ENCODE measurements at regions not wholly inside any gene's neighbourhood (a gene's known extent, or its start where the extent isn't known, plus 50 kb on each side); places are given as distances from the start of the nearest gene placed in this dataset.

- TF ChIP-seq ZNF583 (CRISPR knock-in tag; IDR thresholded peaks at IDR 0.05) (no peak), PHF8 (IDR thresholded peaks at IDR 0.05; ENCODE audit: borderline replicate concordance, low read length) (no peak), ZNF24 (IDR thresholded peaks at IDR 0.05) (no peak), KDM1A (IDR thresholded peaks at IDR 0.05) (no peak), AFF1 (IDR thresholded peaks at IDR 0.05; ENCODE audit: low read depth in 1 of 2, partially characterized antibody in 2 of 2) (no peak), HMGN3 (IDR thresholded peaks at IDR 0.05; ENCODE audit: borderline replicate concordance, extremely low read depth, insufficient read length, low read depth, low read length) (no peak), DLX4 (CRISPR knock-in tag; IDR thresholded peaks at IDR 0.05) (no peak)
These were observed 397.5 kb upstream of the PRKCQ start (continued) for GRCh38 chr10:6977398-6978186.
